ENCODE measurements at regions not wholly inside any gene's neighbourhood (a gene's known extent, or its start where the extent isn't known, plus 50 kb on each side); places are given as distances from the start of the nearest gene placed in this dataset.
"Not testable (repeated sequence)": the region's sequence is repeated elsewhere in the genome, so short reads cannot be mapped to it uniquely, and the experiment has no call there.

GRCh38 chr5:104001136-104001535 lies 438.5 kb upstream of the NUDT12 start:
- no peak for DNase-seq

DNA sequence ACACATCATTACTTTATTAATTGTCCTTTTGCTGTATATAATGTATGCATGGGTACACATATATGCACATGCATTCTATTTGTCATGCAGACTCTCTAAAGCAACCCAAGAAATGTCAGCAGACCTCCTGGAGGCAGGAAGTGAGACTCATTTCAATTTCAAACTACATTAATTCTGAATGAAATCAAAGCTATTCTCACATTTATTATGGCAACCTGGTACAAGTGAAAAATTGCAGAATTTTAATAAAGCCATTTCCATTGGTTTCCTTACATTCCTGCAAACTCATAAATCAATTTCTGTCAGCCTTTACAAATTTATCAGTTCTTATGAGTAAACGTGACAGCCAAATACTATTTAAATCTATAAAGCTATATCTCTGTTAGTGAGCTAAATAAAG lies 430.4 kb upstream of the NUDT12 start:
- no peak for DNase-seq

DNA sequence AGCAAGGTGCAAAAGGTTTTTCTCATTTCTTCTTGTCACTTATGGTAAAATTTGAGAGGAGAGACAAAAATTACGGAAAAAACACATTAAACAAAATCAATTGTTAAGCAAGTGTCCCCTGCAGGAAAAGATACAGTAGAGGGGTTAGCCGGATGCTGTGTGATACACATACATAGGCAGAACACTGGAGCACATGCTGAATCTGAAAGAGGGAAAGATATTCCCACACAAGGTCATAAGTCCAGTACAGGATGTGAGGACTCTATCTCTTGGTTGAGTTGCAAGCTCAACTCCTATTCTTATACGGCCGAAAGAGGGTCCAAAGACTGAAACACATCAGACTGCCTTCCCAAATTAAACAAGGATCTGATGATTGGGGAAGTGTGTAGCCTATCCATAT lies 427.5 kb upstream of the NUDT12 start:
- DNase-seq = no peak

GRCh38 chr5:103981592-103981991 lies 419.0 kb upstream of the NUDT12 start:
- DNase-seq = no peak

DNA sequence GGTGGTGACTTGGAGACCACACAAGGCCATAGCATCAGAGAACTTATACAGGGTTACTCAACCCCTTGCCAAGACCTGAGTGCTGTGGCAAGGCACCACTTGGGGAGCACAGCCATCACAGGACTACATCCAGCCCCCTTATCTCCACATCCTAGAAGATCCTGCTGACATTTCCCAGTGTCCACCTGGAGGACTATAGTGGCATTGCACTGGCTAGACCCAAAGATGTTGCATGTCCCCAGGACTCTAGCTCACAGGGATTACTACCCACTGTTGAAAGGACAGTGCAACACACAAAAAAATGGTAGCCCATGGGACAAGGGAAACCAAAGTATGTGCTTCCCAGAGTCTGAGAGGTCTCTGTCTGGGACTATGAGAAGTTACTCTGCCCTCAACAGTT lies 411.1 kb upstream of the NUDT12 start:
- DNase-seq = no peak

- not testable (repeated sequence) for DNase-seq
Measured at GRCh38 chr5:103966295-103966694, 403.7 kb upstream of the NUDT12 start.

- no peak for DNase-seq
Measured at GRCh38 chr5:103962023-103962422, 399.4 kb upstream of the NUDT12 start.

- DNase-seq = no peak
Measured at GRCh38 chr5:103953601-103954382, 391.2 kb upstream of the NUDT12 start.

DNA sequence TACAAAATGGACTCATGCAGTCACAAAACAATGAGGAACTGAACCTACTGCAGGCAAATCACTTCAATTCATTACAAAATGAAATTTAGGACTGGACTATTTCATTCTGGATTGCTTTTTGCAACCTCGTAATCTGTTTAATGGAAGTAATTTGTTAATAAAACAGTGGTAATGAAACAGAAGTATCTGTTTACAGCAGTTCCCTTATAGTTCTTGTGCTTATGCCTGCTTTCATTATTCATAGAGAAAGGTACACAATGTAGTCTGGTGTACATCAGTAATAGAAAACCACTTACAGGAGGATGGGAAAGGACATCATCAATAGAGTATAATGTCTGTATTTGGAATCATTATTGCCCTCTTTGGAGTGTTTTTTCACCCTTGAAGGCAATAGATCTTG lies 389.2 kb upstream of the NUDT12 start:
- no peak for DNase-seq

DNA sequence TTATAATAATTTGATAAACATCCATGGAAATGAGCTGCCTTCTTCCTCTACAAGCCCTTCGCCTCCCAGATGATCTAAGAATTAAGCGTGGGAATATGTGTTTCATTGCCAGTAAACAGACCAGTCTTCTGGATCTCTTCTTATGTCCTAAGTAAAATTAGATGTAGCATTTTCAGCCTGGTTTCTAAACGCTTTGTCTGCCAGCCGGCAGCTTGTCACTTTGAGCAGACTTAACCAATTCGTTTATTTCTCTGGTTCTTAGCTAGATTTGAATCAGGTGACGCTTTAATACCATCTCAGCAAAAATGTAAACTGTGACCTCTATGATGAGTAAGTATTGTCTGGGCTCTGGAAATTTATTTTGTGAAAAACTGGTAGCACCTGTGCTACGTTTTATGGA lies 380.6 kb upstream of the NUDT12 start:
- DNase-seq = no peak

DNA sequence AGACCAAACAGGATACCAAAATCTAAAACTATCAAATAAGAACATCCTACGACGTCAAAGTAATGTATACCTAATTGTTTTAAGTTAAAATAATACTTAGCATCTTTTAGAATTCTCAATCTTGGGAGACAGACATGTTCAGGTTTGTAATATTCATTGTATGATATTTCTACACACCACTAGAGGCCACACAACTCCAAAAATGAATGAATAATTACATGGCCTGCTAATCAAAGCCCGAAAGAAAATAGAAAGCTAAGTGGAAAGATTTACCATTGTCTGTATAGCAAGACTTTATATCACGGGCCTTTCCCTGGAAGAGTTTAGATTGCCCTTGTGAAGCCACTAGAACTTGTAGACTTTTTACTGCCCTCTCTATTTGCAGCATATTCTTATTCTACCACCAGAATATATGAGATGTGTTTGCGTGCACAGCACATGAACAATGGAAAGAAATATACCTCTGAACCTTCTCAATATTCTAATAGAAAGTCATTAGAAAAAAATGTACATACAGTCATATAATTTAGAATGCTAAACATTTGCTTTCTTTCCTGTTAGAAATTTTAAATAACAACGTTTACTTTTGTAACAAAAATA lies 380.1 kb upstream of the NUDT12 start:
- no peak for DNase-seq

DNA sequence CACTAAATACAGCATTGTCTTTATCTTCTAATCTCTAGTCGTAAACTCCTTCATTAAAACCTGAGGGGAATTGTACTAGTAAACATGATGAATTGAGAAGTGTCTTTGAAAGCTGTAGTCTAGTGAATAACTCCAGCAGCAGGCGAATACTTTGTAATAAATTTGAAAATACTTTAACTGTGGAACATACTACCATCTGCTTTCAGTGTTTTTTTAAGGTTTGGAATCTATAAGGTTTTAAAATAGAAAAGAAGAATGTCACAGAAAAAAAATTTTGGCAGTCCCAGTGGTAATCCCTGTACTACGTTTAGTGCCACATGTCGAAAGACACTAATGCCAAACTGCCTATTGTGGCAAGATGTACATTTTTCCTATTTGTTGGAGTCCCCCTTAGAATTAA lies 379.0 kb upstream of the NUDT12 start:
- DNase-seq = no peak

GRCh38 chr5:103938146-103938695 lies 375.6 kb upstream of the NUDT12 start:
- no peak for DNase-seq

DNA sequence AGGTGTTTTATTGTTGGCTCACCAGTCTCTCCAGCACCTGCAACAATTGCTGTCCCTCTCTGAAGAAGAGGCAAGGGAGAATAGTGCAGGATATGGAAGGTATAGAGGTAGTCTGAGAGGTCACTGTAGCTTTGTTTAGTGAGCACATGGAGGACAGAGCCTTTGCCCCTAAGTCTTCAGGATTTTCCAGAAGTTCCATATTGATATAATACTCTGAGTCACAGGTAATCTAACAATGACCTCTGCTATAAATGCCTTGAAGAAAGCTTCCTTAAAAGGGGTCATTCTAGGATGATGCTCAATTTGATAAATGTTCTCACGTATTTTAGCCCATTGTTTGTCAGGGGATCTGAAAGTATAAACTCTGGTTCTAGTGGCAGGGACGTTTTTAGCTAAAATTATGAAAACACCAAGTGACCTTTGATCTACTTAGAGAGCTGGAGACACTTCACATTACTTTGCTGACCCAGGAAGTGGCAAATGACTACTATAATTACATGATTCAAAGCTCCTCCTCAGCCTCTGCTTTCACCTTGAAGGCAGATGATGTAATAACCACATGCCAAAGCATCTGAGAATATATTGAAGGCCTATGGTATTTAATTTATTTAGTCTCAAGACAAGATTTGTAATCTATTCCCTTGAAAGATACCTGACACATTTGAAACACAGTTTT lies 366.9 kb upstream of the NUDT12 start:
- no peak for DNase-seq

- no peak for DNase-seq
Measured at GRCh38 chr5:103927739-103928138, 365.1 kb upstream of the NUDT12 start.

DNA sequence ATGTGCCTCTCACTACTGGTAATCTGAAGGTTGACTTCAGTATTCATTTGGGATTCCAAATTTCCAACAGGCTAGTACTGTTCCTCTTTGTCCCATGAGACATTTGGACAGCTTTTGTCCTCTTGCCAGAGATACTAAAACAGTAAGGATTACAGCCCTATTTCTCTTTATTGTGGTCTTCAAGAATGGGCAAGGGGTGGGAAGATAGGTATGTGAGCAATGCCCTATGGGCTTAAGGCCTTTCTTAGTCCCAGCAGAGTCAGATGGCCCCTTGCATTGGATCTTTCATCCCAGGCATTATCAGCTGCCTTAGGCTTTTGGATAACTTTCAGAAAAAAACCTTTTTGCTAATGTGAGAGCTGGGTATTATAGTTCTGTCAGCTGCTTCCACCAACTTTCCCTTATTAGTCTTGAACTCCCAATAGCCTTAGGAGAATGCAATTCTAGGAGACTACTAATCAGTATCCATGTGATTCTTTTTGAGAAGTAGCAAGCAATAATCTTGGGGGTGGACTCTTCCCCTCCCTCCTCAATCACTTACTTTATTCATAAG lies 361.1 kb upstream of the NUDT12 start:
- DNase-seq = no peak

GRCh38 chr5:103919506-103919905 lies 356.9 kb upstream of the NUDT12 start:
- no peak for DNase-seq

GRCh38 chr5:103918668-103919367 lies 356.2 kb upstream of the NUDT12 start:
- no peak for DNase-seq

DNA sequence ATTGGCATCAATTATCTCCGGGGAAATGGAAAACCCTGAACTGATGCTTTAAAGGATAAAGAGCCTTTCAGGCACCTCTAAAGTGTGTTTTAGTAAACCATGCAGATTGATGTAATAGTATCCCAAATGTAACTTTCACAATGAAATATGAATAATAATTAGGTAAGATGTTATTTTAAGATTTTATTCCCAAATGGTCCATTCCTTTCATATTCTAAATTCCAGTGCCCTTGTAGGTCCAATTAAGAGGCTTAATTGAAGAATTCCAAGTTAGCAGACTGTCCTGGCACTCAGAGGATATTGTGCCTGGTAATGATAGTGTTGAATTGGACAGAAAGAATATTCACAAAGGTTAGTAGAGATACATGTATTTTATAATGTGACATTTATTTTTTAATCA lies 352.5 kb upstream of the NUDT12 start:
- DNase-seq = no peak

- no peak for DNase-seq
Measured at GRCh38 chr5:103910786-103911185, 348.2 kb upstream of the NUDT12 start.

GRCh38 chr5:103910011-103910410 lies 347.4 kb upstream of the NUDT12 start:
- DNase-seq = no peak

DNA sequence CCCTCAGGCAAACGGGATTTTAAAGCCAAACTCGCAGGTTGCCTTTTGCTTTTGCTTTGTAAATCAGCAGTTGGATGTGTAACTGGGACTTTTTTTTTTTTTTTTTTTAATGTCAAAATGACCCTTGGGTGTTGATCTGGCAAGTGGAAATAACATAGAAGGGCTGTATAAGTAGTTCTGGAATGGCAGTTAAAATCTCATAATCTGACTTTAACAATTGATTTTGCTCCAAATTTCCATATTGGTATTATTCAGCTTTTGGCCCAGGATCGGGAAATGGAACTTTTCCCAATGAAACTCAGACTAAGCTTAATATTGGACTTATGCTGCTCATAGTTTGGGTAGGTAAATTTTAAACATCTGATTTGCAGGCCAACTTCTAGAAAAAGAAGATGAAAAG lies 346.8 kb upstream of the NUDT12 start:
- DNase-seq = no peak
